ENCODE measurements at regions not wholly inside any gene's neighbourhood (a gene's known extent, or its start where the extent isn't known, plus 50 kb on each side); places are given as distances from the start of the nearest gene placed in this dataset.

GRCh38 chr18:78779996-78780718 lies 199.5 kb upstream of the SALL3 start:
- H3K4me3 ChIP-seq (ENCODE audit: low read length in 3 of 3), result no peak overlapping the region
- H3K9me3 ChIP-seq (ENCODE audit: control insufficient read depth in 3 of 3, low read length in 3 of 3), result no peaks in the 10 kb centered on the region
- peaks cover 0 to 4% (median 3%) of the 10 kb centered on the region in 3 donors for H3K27me3 ChIP-seq (ENCODE audit: control insufficient read depth in 3 of 3, insufficient read depth in 3 of 3, low read length in 3 of 3)
- no peak overlapping the region for H3K27ac ChIP-seq (ENCODE audit: low read depth, low read length)
- no peak overlapping the region for H3K9ac ChIP-seq (ENCODE audit: low read depth in 1 of 3, low read length in 3 of 3)
- no peaks in the 10 kb centered on the region for H3K4me1 ChIP-seq (ENCODE audit: control insufficient read depth in 3 of 3, insufficient read depth in 3 of 3, low read length in 3 of 3)
- no peaks in the 10 kb centered on the region for H3K36me3 ChIP-seq (ENCODE audit: control insufficient read depth in 3 of 3, insufficient read depth in 3 of 3, low read length in 3 of 3)

- Histone ChIP-seq H3K9ac (ENCODE audit: low read depth in 1 of 3, low read length in 3 of 3) (no peak overlapping the region), H3K36me3 (ENCODE audit: control insufficient read depth in 3 of 3, insufficient read depth in 3 of 3, low read length in 3 of 3) (no peaks in the 10 kb centered on the region), H3K4me1 (ENCODE audit: control insufficient read depth in 3 of 3, insufficient read depth in 3 of 3, low read length in 3 of 3) (no peaks in the 10 kb centered on the region), H3K27me3 (ENCODE audit: control insufficient read depth in 3 of 3, insufficient read depth in 3 of 3, low read length in 3 of 3) (peaks cover 0 to 4% (median 3%) of the 10 kb centered on the region in 3 donors), H3K27ac (ENCODE audit: low read depth, low read length) (no peak overlapping the region), H3K9me3 (ENCODE audit: control insufficient read depth in 3 of 3, low read length in 3 of 3) (no peaks in the 10 kb centered on the region), H3K4me3 (ENCODE audit: low read length in 3 of 3) (no peak overlapping the region)
Observed at GRCh38 chr18:78780719-78781600, 198.7 kb upstream of the SALL3 start.

- H3K27me3 ChIP-seq (ENCODE audit: control insufficient read depth in 3 of 3, insufficient read depth in 3 of 3, low read length in 3 of 3), result peaks cover 0 to 4% (median 3%) of the 10 kb centered on the region in 3 donors
- H3K27ac ChIP-seq (ENCODE audit: low read depth, low read length), result no peak overlapping the region
- no peaks in the 10 kb centered on the region for H3K4me1 ChIP-seq (ENCODE audit: control insufficient read depth in 3 of 3, insufficient read depth in 3 of 3, low read length in 3 of 3)
- H3K36me3 ChIP-seq (ENCODE audit: control insufficient read depth in 3 of 3, insufficient read depth in 3 of 3, low read length in 3 of 3), result no peaks in the 10 kb centered on the region
- no peak overlapping the region for H3K9ac ChIP-seq (ENCODE audit: low read depth in 1 of 3, low read length in 3 of 3)
- no peak overlapping the region for H3K4me3 ChIP-seq (ENCODE audit: low read length in 3 of 3)
- no peaks in the 10 kb centered on the region for H3K9me3 ChIP-seq (ENCODE audit: control insufficient read depth in 3 of 3, low read length in 3 of 3)
Observed at GRCh38 chr18:78781601-78781960, 198.0 kb upstream of the SALL3 start.

GRCh38 chr18:78782951-78783563 lies 196.6 kb upstream of the SALL3 start:
- H3K4me3 ChIP-seq (ENCODE audit: low read length in 3 of 3), result no peak overlapping the region
- H3K27ac ChIP-seq (ENCODE audit: low read depth, low read length), result no peak overlapping the region
- H3K27me3 ChIP-seq (ENCODE audit: control insufficient read depth in 3 of 3, insufficient read depth in 3 of 3, low read length in 3 of 3), result peaks cover 0 to 4% (median 3%) of the 10 kb centered on the region in 3 donors

GRCh38 chr18:78783564-78783960 lies 196.1 kb upstream of the SALL3 start:
- H3K4me1 ChIP-seq (ENCODE audit: control insufficient read depth in 3 of 3, insufficient read depth in 3 of 3, low read length in 3 of 3), result no peaks in the 10 kb centered on the region
- H3K36me3 ChIP-seq (ENCODE audit: control insufficient read depth in 3 of 3, insufficient read depth in 3 of 3, low read length in 3 of 3), result no peaks in the 10 kb centered on the region
- no peak overlapping the region for H3K4me3 ChIP-seq (ENCODE audit: low read length in 3 of 3)
- H3K9me3 ChIP-seq (ENCODE audit: control insufficient read depth in 3 of 3, low read length in 3 of 3), result no peaks in the 10 kb centered on the region
- no peak overlapping the region for H3K27ac ChIP-seq (ENCODE audit: low read depth, low read length)
- H3K27me3 ChIP-seq (ENCODE audit: control insufficient read depth in 3 of 3, insufficient read depth in 3 of 3, low read length in 3 of 3), result peaks cover 0 to 4% (median 3%) of the 10 kb centered on the region in 3 donors
- H3K9ac ChIP-seq (ENCODE audit: low read depth in 1 of 3, low read length in 3 of 3), result no peak overlapping the region

More at GRCh38 chr18:78782951-78783563, 196.6 kb upstream of the SALL3 start:
- Histone ChIP-seq H3K36me3 (ENCODE audit: control insufficient read depth in 3 of 3, insufficient read depth in 3 of 3, low read length in 3 of 3) (no peaks in the 10 kb centered on the region), H3K4me1 (ENCODE audit: control insufficient read depth in 3 of 3, insufficient read depth in 3 of 3, low read length in 3 of 3) (no peaks in the 10 kb centered on the region), H3K9ac (ENCODE audit: low read depth in 1 of 3, low read length in 3 of 3) (no peak overlapping the region), H3K9me3 (ENCODE audit: control insufficient read depth in 3 of 3, low read length in 3 of 3) (no peaks in the 10 kb centered on the region)

- H3K27me3 ChIP-seq (ENCODE audit: control insufficient read depth in 3 of 3, insufficient read depth in 3 of 3, low read length in 3 of 3), result peaks cover 0 to 6% (median 3%) of the 10 kb centered on the region in 3 donors
- H3K4me3 ChIP-seq (ENCODE audit: low read length in 3 of 3), result no peak overlapping the region
- H3K27ac ChIP-seq (ENCODE audit: low read depth, low read length), result no peak overlapping the region
- no peaks in the 10 kb centered on the region for H3K9me3 ChIP-seq (ENCODE audit: control insufficient read depth in 3 of 3, low read length in 3 of 3)
- H3K36me3 ChIP-seq (ENCODE audit: control insufficient read depth in 3 of 3, insufficient read depth in 3 of 3, low read length in 3 of 3), result no peaks in the 10 kb centered on the region
- no peaks in the 10 kb centered on the region for H3K4me1 ChIP-seq (ENCODE audit: control insufficient read depth in 3 of 3, insufficient read depth in 3 of 3, low read length in 3 of 3)
- H3K9ac ChIP-seq (ENCODE audit: low read depth in 1 of 3, low read length in 3 of 3), result no peak overlapping the region
Observed at GRCh38 chr18:78784861-78785260, 194.8 kb upstream of the SALL3 start.

- Histone ChIP-seq H3K9ac (ENCODE audit: low read depth in 1 of 3, low read length in 3 of 3) (no peak overlapping the region), H3K27me3 (ENCODE audit: control insufficient read depth in 3 of 3, insufficient read depth in 3 of 3, low read length in 3 of 3) (peaks cover 0 to 12% (median 3%) of the 10 kb centered on the region in 3 donors), H3K4me3 (ENCODE audit: low read length in 3 of 3) (no peak overlapping the region), H3K4me1 (ENCODE audit: control insufficient read depth in 3 of 3, insufficient read depth in 3 of 3, low read length in 3 of 3) (no peaks in the 10 kb centered on the region), H3K27ac (ENCODE audit: low read depth, low read length) (no peak overlapping the region), H3K9me3 (ENCODE audit: control insufficient read depth in 3 of 3, low read length in 3 of 3) (no peaks in the 10 kb centered on the region), H3K36me3 (ENCODE audit: control insufficient read depth in 3 of 3, insufficient read depth in 3 of 3, low read length in 3 of 3) (no peaks in the 10 kb centered on the region)
Observed at GRCh38 chr18:78785706-78786105, 193.9 kb upstream of the SALL3 start.

GRCh38 chr18:78786776-78787175 lies 192.8 kb upstream of the SALL3 start:
- no peak overlapping the region for H3K4me3 ChIP-seq (ENCODE audit: low read length in 3 of 3)
- H3K9me3 ChIP-seq (ENCODE audit: control insufficient read depth in 3 of 3, low read length in 3 of 3), result no peaks in the 10 kb centered on the region
- H3K36me3 ChIP-seq (ENCODE audit: control insufficient read depth in 3 of 3, insufficient read depth in 3 of 3, low read length in 3 of 3), result no peaks in the 10 kb centered on the region
- peaks cover 0 to 9% (median 3%) of the 10 kb centered on the region in 3 donors for H3K27me3 ChIP-seq (ENCODE audit: control insufficient read depth in 3 of 3, insufficient read depth in 3 of 3, low read length in 3 of 3)
- no peak overlapping the region for H3K9ac ChIP-seq (ENCODE audit: low read depth in 1 of 3, low read length in 3 of 3)
- H3K27ac ChIP-seq (ENCODE audit: low read depth, low read length), result no peak overlapping the region
- H3K4me1 ChIP-seq (ENCODE audit: control insufficient read depth in 3 of 3, insufficient read depth in 3 of 3, low read length in 3 of 3), result no peaks in the 10 kb centered on the region

- H3K27ac ChIP-seq (ENCODE audit: low read depth, low read length), result no peak overlapping the region
- no peaks in the 10 kb centered on the region for H3K4me1 ChIP-seq (ENCODE audit: control insufficient read depth in 3 of 3, insufficient read depth in 3 of 3, low read length in 3 of 3)
- no peak overlapping the region for H3K9ac ChIP-seq (ENCODE audit: low read depth in 1 of 3, low read length in 3 of 3)
- H3K27me3 ChIP-seq (ENCODE audit: control insufficient read depth in 3 of 3, insufficient read depth in 3 of 3, low read length in 3 of 3), result peaks cover 0 to 10% (median 4%) of the 10 kb centered on the region in 3 donors
- H3K9me3 ChIP-seq (ENCODE audit: control insufficient read depth in 3 of 3, low read length in 3 of 3), result no peaks in the 10 kb centered on the region
- H3K4me3 ChIP-seq (ENCODE audit: low read length in 3 of 3), result no peak overlapping the region
- no peaks in the 10 kb centered on the region for H3K36me3 ChIP-seq (ENCODE audit: control insufficient read depth in 3 of 3, insufficient read depth in 3 of 3, low read length in 3 of 3)
Observed at GRCh38 chr18:78787751-78788150, 191.9 kb upstream of the SALL3 start.

- peaks cover 0 to 14% (median 6%) of the 10 kb centered on the region in 3 donors for H3K27me3 ChIP-seq (ENCODE audit: control insufficient read depth in 3 of 3, insufficient read depth in 3 of 3, low read length in 3 of 3)
- H3K36me3 ChIP-seq (ENCODE audit: control insufficient read depth in 3 of 3, insufficient read depth in 3 of 3, low read length in 3 of 3), result no peaks in the 10 kb centered on the region
- H3K27ac ChIP-seq (ENCODE audit: low read depth, low read length), result no peak overlapping the region
- H3K4me3 ChIP-seq (ENCODE audit: low read length in 3 of 3), result no peak overlapping the region
- no peaks in the 10 kb centered on the region for H3K9me3 ChIP-seq (ENCODE audit: control insufficient read depth in 3 of 3, low read length in 3 of 3)
- H3K4me1 ChIP-seq (ENCODE audit: control insufficient read depth in 3 of 3, insufficient read depth in 3 of 3, low read length in 3 of 3), result no peaks in the 10 kb centered on the region
- H3K9ac ChIP-seq (ENCODE audit: low read depth in 1 of 3, low read length in 3 of 3), result no peak overlapping the region
Observed at GRCh38 chr18:78788161-78788560, 191.5 kb upstream of the SALL3 start.
